Stimulated activated CD4-positive, alpha-beta T cell treated with anti-CD3 and anti-CD28 coated beads, Interleukin-15, amount 100 ng/mL, for 1 hour (primary cell): ENCODE measurements at regions not wholly inside any gene's neighbourhood (a gene's known extent, or its start where the extent isn't known, plus 50 kb on each side); places are given as distances from the start of the nearest gene placed in this dataset.
"Not testable (repeated sequence)": the region's sequence is repeated elsewhere in the genome, so short reads cannot be mapped to it uniquely, and the experiment has no call there.

Source experiments
- DNase-seq, 2 donors: peaks; one replicate each; pipeline ENCODE4 v3.0.0-alpha.2; 2020; ENCODE audit warnings: low read depth in 1 of 2, low spot score in 1 of 2

DNA sequence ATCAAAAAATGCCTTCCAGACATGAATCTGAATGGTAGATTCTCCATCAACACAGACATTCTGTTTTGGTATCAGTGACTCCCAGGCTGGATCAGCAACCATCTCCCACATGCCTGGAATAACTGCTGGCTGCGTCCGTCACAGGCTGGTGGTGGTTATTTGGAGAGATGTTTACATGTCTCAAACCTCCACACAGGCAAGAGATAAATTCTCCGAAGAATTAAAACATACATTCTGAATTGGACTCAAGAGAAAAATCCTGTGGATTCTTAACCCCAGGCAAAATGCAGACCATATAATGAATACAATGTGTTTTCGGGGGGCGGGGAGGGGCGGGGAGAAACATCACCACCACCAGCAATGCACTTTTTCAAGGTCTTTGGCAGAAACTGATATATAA is 108.2 kb downstream of the THBS2 start:
- no peak for DNase-seq

DNA sequence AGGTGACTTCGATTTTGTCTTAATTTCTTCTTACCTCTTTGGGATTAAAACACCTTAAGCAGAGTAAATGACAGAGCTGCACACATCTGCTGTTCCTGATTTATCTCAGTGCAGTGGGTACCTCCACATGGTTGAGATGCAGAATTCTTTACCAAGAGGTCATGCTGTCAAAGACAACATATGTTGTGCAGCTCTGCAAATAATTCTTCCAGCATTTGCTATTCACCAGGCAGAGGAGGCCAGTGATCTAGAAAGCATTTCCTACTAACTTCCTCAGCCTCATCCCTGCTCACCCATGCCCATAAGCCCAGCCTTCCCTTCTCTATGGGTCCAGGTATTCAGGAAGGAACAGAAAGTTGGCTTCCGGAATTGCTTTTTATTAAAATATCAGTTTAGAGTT is 109.3 kb downstream of the THBS2 start:
- no peak for DNase-seq

DNA sequence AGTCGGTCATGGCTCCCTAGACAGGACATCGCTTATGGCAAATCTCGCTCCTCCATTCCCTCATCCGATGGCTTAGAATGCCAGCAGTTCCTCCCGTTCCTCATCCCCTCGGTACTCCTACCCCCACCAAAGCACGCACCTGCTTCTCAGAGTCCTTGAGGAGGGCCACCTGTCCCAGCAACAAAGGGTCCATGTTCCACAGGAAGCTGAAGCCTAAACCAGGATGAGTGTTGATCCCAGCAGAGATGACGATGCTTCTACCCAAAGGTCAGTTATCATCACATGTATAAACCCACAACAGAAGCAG is 111.2 kb downstream of the THBS2 start:
- DNase-seq = no peak

DNA sequence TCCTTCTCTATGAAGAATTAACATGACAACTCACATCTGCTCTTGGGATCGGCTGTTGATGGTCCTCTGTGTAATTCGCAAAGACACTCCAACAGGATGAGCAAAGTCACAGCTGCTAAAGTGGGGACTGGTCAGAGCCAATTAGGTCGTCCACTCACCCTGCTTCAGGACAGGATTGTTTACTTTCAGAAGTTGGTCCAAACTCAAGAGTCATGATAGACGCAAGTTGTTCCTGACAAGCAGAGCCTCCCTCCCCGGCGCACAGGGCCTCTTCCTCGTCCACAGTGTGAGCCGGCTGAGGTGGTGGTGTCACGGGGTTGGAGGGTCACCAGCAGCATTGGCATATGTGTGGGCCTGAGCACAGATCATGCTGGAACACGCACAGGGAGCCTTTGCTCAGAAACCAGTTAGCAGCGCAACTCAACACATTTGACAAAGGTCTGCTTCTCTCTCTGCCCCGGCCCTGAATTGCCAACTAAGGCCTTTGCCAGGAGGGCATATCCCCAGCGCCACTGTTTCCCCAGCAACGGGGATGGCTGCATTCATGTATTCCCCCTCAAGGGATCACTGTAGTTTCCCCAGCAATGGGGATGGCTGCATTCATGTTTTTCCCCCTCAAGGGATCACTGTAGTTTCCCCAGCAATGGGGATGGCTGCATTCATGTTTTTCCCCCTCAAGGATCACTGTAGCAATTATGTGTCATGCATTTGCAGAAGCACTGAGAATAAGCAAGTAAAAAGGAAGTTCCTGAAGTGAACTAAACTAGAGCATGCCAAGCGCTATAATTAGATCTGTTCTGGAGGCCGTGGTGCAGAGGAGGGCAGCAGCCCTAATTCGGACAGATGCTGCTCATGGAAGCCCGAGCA is 111.7 kb downstream of the THBS2 start:
- DNase-seq = no peak

DNA sequence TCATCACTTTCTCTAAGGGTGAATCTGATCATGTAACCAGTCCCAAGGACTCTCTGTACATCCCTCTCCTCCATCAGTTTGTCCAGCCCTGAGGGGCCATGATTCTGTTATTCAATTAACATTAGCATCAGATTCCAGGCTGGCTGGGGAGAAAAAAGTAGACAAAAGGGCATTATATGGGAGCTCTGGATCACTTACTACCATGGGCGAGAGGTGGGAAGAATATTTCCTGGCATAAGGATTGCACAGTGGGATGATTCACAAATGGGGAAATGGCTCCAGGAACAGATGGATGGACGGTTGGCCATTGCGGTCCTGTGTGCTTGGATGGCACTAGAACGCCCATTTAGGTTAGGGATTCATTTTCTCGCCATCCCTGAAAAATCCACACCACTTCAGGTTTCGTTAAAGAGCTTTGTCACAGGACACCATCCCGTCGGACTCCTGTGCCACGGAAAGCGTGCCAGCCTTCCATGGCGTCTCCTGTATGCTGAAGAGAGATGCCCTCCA is 112.6 kb downstream of the THBS2 start:
- DNase-seq = no peak

GRCh38 chr6:169139179-169139971 is 114.3 kb downstream of the THBS2 start:
- DNase-seq = no peak

- DNase-seq = no peak
These were observed 121.2 kb downstream of the THBS2 start for GRCh38 chr6:169132352-169132940.

- no peak for DNase-seq
These were observed 122.3 kb downstream of the THBS2 start for GRCh38 chr6:169131390-169131789.

DNA sequence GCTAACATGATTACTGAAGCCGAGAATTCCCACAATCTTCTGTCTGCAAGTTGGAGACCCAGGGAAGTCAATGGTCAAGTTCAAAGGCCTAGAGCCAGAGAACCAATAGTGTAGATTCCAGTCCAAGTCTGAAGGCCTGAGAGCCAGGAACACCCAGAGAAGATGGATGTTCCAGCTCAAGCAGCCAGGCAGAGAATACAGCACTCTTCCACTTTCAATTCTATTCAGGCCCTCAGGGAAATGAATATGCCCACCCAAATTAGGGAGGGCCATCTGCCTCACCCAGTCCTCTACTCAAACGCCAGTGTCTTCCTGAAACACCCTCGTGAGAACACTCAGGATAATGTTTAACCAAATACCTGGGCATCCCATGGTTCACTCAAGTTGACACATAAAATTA is 123.5 kb downstream of the THBS2 start:
- no peak for DNase-seq

- no peak for DNase-seq
These were observed 132.6 kb downstream of the THBS2 start for GRCh38 chr6:169121013-169121412.

DNA sequence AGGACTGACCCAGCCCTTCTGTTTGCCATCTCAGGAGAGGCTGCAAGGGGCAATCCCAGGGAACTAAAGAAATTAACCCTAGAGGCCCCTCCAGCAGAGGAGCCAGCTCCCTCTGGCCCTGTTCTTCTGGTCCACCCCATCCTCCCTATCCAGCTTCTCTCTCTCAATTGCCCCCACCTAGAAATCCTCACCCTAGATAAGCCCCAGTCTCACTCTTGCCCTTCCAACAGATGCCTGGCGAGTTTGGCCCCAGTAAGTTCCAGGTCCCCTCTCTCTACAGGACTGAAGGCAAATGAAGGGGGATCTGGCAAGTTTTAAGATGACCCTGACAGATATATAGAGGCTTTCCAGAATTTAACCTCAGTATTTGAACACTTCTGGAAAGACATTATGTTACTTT is 134.0 kb downstream of the THBS2 start:
- no peak for DNase-seq

DNA sequence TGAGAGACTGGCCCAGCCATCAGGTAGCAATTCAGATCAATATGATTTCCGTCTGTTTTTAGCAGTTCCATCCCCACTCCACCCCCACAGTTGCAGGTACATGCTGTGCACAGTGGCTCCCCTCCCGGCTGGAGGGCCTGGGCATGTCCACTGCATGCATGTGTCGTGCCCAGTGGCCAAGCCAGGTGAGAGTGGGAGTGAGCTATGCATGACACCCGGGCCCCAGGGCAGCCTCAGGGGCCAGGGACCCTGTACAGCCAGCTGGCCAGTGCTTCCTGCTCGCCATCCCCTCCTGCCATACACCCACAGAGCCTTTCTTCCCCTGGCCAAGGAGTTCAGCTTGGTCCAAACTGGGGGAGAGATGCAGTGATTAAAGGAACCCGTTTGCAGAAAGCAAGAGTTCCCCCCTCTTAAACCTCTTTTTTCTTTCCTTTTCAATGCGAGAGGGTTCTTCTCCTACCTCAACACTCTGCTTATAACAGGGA is 135.3 kb downstream of the THBS2 start:
- DNase-seq = no peak

DNA sequence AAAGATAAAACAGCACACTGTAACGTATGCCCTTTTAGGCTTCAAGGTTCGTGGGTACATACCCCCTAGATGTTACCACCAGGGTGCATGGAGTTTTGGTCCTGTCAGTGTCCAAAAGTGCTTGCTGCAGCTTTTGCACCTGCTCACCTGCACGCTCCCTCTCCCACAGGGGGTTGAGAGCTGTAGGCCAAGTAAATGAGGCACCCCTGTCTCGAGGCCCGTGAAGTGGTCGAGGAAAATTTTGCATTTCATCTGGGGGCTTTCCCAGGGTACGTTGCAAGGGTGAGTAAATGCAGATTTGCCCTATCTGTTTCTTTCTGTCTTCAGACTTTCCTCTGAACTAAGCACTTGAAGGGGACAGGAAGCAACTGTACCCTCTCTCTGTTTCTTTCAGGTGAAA is 136.0 kb downstream of the THBS2 start:
- no peak for DNase-seq

DNA sequence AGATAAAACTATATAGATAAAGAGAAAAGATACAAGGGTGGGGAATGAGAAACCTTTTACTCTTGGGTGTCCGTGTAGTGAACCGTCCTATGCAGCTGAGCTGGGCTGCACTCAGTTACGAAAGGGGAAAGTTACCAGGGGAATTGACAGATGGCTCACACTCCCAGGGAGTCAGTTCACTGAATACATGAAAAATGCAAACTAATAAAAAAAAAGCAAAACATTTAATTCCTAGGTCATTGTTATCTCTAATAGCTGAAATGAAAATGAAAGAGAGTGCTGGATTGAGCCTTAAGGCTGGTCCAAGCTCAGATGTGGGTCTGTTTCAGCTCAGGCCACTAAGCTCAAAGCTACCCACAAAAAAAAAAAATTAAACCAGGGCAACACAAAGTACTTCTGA is 138.0 kb downstream of the THBS2 start:
- no peak for DNase-seq

- not testable (repeated sequence) for DNase-seq
These were observed 139.0 kb downstream of the THBS2 start for GRCh38 chr6:169114632-169115031.

DNA sequence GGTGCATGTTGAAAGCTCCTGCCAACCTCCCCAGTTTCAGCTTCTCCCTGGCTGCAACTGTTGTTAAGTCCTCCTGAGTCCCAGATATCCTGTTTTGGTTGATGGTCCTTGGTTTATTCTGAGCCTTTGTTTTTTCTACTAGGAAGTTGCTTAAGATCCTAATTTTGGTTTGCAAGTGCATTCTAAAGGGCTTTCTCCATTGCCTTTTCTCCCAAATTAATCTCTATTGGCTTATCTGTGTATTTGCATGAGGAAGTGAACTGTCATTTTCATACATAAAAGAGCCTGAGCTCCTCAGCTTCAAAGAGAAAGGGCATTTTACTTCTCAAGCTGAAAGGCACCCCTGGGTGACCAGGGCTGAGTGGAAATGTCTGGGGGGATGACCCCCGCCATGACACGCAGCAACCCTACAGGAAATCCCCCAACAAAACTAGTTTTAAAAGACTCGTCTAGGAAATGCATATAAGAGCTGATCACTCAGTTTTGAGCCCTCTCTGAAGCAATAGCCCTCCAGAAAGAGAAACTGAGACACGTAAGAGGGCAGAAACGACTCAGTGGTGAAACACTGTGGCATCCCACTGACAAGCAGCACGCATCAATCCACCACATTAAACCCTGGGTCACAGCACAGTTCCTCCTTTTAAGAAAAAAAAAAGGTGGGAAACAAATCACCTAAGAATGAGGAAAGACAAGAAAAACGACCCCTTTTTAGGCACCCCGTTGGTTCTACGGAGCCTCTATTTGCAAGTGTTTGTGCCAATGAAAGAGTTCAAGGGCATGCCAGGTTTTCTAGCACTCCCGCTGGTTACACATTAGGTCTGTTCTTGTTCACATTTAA is 140.9 kb downstream of the THBS2 start:
- DNase-seq = no peak

- DNase-seq = no peak
These were observed 142.4 kb downstream of the THBS2 start for GRCh38 chr6:169111203-169111602.

DNA sequence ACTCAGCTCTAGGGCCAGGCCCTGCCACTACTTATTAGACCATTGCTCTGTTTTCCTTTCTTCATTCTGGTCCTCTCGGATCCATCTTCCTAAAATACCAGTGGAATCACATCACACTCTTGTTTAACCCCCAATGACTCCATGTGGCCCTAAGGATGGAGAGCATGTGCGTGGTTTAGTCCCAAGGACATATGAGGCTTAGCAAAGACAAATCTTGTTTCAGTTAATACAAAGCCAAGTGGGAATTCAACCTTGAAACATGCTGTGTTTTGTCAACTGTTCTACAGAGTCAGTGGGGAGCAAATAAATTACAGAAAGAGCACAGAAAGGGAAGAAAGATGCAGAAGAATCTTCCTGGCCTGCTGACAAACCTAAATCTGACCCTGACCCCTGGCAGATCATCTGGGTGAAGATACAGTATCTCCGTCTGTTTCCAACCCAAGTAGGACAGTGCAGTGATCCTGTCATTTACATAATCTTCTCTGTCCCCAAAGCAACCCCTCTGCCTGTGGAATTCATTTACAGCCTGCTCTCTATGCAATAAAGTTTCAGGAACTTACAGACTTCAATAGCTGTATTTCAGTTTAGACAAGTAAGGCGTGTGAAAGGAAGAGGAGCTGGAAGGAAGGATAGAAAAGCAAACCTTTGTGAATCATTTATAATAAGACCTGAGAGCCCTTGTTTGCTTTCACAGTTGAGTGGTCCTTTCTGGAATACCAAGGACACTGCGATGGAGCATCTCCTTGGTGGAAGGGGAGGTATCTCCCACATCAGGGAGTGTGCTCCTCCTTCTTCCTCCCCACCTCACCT is 144.0 kb downstream of the THBS2 start:
- DNase-seq = no peak

GRCh38 chr6:169108753-169109152 is 144.9 kb downstream of the THBS2 start:
- no peak for DNase-seq

DNA sequence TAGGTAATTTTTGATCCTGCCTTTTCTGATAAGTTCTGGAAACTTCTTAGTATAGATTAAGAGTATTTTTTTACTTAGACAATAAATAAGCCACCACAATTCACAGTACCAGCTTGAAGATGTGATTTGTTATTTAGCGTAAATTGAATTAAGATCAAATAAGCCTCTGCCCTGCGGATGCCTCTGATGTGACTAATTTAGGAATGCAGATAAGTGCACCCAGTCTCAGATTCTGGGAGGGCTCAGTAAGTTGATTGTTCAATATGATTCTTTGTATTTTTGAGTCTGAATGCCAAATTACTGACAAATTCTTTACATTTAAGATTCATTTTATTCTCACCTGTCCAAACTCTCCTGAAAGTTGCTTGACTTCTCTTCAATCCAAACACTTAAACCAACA is 147.5 kb downstream of the THBS2 start:
- DNase-seq = no peak
